ENCODE measurements at regions not wholly inside any gene's neighbourhood (a gene's known extent, or its start where the extent isn't known, plus 50 kb on each side); places are given as distances from the start of the nearest gene placed in this dataset.

DNA sequence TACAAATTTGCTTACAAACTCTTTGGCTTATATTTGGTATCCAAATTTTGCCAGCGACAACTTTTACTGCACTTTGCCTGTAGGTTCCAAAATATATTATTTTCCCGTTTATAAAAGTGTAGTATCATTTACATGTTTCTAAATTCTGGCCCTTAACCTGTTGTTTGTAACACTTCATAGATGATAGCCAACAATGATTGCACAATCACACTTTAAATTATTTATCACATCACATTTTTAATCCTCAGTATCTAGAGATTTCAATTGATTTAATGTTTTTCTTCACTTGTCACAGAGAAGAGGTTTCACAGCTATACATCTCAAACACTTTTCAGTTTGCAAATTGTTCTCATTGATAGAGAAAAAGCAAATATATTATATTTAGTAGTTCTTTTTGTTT is 1151.2 kb upstream of the EYS start:
- TF ChIP-seq, protein P1, sequence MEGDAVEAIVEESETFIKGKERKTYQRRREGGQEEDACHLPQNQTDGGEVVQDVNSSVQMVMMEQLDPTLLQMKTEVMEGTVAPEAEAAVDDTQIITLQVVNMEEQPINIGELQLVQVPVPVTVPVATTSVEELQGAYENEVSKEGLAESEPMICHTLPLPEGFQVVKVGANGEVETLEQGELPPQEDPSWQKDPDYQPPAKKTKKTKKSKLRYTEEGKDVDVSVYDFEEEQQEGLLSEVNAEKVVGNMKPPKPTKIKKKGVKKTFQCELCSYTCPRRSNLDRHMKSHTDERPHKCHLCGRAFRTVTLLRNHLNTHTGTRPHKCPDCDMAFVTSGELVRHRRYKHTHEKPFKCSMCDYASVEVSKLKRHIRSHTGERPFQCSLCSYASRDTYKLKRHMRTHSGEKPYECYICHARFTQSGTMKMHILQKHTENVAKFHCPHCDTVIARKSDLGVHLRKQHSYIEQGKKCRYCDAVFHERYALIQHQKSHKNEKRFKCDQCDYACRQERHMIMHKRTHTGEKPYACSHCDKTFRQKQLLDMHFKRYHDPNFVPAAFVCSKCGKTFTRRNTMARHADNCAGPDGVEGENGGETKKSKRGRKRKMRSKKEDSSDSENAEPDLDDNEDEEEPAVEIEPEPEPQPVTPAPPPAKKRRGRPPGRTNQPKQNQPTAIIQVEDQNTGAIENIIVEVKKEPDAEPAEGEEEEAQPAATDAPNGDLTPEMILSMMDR (conservative IDR thresholded peaks at IDR 0.05; ENCODE audit: low read depth, low read length), result no peak
- no peak for TF ChIP-seq EZH2 (IDR thresholded peaks at IDR 0.05; ENCODE audit: low read length, unreplicated experiment)
- TF ChIP-seq EZH2phosphoT487 (IDR thresholded peaks at IDR 0.05; ENCODE audit: borderline replicate concordance, low read length), result no peak
